ENCODE measurements at regions not wholly inside any gene's neighbourhood (a gene's known extent, or its start where the extent isn't known, plus 50 kb on each side); places are given as distances from the start of the nearest gene placed in this dataset.
"Not testable (repeated sequence)": the region's sequence is repeated elsewhere in the genome, so short reads cannot be mapped to it uniquely, and the experiment has no call there.

GRCh38 chr11:45738194-45738593 is 66.8 kb upstream of the SLC35C1 start:
- not testable (repeated sequence) for TF ChIP-seq POLR2A, CTCF (IDR thresholded peaks at IDR 0.05)
